ENCODE measurements at regions not wholly inside any gene's neighbourhood (a gene's known extent, or its start where the extent isn't known, plus 50 kb on each side); places are given as distances from the start of the nearest gene placed in this dataset.

DNA sequence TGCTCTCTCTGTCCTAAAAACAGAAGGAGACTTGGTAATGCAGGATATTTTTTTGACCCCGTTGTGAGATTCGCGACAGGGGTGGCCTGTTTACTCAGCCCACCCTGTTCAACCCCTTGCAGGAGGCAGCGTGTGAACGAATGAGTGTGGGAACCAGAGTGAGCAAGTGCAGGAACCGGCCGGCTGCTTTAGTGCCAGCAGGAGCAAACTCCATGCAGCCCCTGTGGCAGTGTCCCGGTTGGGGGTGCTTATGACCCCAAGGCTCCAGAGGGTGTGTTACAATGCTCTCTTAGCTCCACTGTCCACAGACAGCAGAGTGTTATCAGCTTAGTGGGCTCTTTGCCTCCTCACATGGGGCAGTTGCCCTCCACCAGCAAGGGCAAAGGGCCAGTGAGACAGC is 225.2 kb downstream of the ETNK1 start:
- Histone ChIP-seq H3K9me3 (replicated peaks in 1 of 11) (peaks cover 8 to 20% (median 12%) of the 10 kb centered on the region in 11 experiments; a peak in 19 of 22 replicates), H3K9ac (no peak overlapping the region), H3K36me3 (no peaks in the 10 kb centered on the region), H4K20me1 (no peaks in the 10 kb centered on the region), H3K27me3 (no peaks in the 10 kb centered on the region), H3K4me3 (no peak overlapping the region), H3K27ac (no peak overlapping the region), H3K4me1 (no peaks in the 10 kb centered on the region), H3K4me2 (no peak overlapping the region)
- no peak for TF ChIP-seq Cebpa-rat (IDR thresholded peaks at IDR 0.05)

DNA sequence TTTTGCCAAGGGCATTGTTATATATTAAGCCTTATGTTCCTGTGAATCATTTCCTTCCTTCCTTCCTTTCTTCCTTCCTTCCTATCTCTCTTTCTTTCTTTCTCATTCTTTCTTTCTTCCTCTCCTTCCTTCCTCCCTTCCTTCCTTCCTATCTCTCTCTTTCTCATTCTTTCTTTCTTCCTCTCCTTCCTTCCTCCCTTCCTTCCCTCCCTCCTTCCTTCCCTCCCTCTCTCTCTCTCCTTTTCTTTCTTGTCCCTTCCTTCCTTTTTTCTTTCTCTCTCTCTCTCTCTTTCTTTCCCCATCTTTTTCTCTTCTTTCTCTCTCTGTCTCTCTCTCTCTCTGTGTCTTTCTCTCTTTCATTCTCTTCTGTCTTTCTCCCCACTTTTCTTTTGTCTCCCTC is 226.6 kb downstream of the ETNK1 start:
- H3K4me3 ChIP-seq: no peak overlapping the region
- H3K27ac ChIP-seq: 0 out of 22 replicates have a peak overlapping the region, but pooled peaks of 1 of the 11 experiments have one; percentile 18
- H3K4me2 ChIP-seq: no peak overlapping the region
- peaks cover 8 to 16% (median 10%) of the 10 kb centered on the region in 11 experiments; a peak in 18 of 22 replicates for H3K9me3 ChIP-seq (replicated peaks in 1 of 11)
- TF ChIP-seq Cebpa-rat (IDR thresholded peaks at IDR 0.05): no peak
- no peak overlapping the region for H3K9ac ChIP-seq
- H4K20me1 ChIP-seq: no peaks in the 10 kb centered on the region
- no peaks in the 10 kb centered on the region for H3K4me1 ChIP-seq
- H3K36me3 ChIP-seq: no peaks in the 10 kb centered on the region
- H3K27me3 ChIP-seq: no peaks in the 10 kb centered on the region

DNA sequence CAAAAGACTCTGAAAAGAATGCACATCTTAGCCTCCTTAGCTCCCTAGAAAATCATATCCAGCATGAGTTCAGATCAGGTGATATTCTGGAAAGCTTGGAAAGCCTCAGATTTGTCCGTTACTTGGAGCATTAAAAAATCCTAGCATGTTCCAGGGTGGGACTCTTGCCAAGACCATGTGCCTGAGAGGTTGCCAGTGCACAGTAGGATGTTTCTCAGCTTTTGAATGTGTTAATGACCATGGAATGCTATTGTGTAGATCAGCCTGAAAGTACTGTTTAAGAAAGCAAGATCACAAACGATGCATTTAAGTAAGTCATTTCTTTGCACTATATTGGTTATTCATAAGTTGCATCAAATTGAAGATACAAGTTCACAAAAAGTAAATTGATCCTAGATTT is 230.5 kb downstream of the ETNK1 start:
- no peaks in the 10 kb centered on the region for H4K20me1 ChIP-seq
- H3K27me3 ChIP-seq: no peaks in the 10 kb centered on the region
- H3K4me3 ChIP-seq: no peak overlapping the region
- no peak overlapping the region for H3K9ac ChIP-seq
- no peak for TF ChIP-seq Cebpa-rat (IDR thresholded peaks at IDR 0.05)
- no peaks in the 10 kb centered on the region for H3K36me3 ChIP-seq
- no peak overlapping the region for H3K27ac ChIP-seq
- peaks cover 4 to 11% (median 6%) of the 10 kb centered on the region in 11 experiments; a peak in 18 of 22 replicates for H3K9me3 ChIP-seq (replicated peaks in 1 of 11)
- no peak overlapping the region for H3K4me2 ChIP-seq
- no peaks in the 10 kb centered on the region for H3K4me1 ChIP-seq

DNA sequence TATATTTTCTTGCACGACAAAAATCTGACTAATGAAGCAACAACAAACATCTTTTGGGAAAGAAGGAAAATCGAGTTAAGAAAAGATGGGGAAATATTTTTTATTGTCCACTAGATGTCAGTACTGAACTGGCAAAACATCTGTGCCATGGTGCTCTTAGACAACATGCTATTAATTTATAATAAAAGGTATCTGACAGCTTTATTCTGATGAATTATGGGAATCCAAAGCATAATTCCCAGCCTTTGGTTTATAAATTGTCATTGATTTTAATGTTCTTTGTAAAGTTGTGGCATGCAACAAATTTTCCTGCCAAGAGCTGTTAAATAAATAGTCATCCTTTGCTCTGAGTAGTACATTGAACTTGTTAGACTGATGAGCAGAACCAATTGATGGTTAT is 231.2 kb downstream of the ETNK1 start:
- Histone ChIP-seq H3K36me3 (no peaks in the 10 kb centered on the region), H3K27ac (no peak overlapping the region), H3K27me3 (no peaks in the 10 kb centered on the region), H3K9ac (no peak overlapping the region), H3K4me1 (no peaks in the 10 kb centered on the region), H4K20me1 (no peaks in the 10 kb centered on the region), H3K4me3 (no peak overlapping the region), H3K4me2 (no peak overlapping the region), H3K9me3 (replicated peaks in 1 of 11) (peaks cover 0 to 4% (median 0%) of the 10 kb centered on the region in 11 experiments; a peak in 2 of 22 replicates)
- TF ChIP-seq Cebpa-rat (IDR thresholded peaks at IDR 0.05): no peak

DNA sequence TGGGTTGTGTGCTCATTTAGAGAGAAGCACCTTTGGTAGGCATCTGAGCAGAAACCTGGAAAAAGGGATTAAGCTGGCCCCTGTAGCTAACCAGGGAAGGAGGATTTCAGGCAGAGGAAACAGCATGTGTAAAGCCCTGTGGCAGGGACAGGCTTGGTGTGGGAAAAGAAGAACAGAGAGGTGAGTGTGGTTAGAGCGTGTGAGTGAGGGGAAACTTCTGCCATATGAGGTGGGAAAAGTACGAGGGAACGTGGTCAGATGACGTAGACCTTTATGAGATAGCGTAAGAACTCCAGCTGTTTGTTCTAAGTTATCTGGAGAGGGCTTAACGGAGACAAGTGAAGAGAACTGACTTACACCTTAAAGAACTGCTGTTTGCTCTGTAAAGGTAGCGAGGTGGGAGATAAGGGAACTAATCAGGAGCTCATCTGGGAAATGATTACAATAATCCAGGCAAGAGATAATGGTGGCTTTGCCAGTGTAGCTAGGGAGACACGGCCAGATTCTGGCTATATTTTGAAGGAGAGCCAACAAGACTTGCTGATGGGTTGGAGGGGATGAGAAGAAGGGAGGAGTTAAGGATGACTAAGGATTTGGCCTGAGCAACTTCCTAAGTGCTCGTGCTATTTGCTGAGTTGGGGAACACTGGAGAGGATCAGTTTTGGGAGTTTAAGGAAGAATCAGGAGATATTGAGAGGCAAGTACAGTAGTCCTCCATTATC is 234.0 kb downstream of the ETNK1 start:
- Histone ChIP-seq H3K4me1 (no peaks in the 10 kb centered on the region), H3K9me3 (replicated peaks in 1 of 11) (no peaks in the 10 kb centered on the region), H3K9ac (no peak overlapping the region), H3K4me2 (no peak overlapping the region), H3K4me3 (no peak overlapping the region), H3K36me3 (no peaks in the 10 kb centered on the region), H3K27ac (no peak overlapping the region), H4K20me1 (no peaks in the 10 kb centered on the region), H3K27me3 (no peaks in the 10 kb centered on the region)
- no peak for TF ChIP-seq Cebpa-rat (IDR thresholded peaks at IDR 0.05)

DNA sequence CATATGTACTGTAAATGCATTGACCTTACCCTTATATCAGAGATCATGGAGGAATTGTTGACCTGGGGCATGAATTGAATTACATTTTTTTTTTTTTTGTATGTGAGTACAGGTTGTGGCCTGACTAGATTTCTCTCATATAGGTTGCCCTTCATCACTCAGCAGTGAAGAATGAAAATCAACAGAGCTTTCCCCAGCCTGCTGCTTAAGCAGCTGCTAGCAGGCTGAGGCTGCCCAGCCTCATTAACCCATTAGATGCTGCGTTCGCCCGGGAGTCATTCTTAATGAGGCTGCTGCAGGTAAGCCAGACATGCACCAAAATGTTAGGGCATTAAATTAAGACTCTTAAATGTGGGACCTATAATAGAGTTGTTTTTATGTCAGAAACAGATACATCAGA is 236.0 kb downstream of the ETNK1 start:
- no peak overlapping the region for H3K9ac ChIP-seq
- H4K20me1 ChIP-seq: no peaks in the 10 kb centered on the region
- no peaks in the 10 kb centered on the region for H3K4me1 ChIP-seq
- no peaks in the 10 kb centered on the region for H3K36me3 ChIP-seq
- H3K4me2 ChIP-seq: no peak overlapping the region
- H3K4me3 ChIP-seq: no peak overlapping the region
- no peak overlapping the region for H3K27ac ChIP-seq
- no peaks in the 10 kb centered on the region for H3K27me3 ChIP-seq
- no peak for TF ChIP-seq Cebpa-rat (IDR thresholded peaks at IDR 0.05)
- no peaks in the 10 kb centered on the region for H3K9me3 ChIP-seq (replicated peaks in 1 of 11)

DNA sequence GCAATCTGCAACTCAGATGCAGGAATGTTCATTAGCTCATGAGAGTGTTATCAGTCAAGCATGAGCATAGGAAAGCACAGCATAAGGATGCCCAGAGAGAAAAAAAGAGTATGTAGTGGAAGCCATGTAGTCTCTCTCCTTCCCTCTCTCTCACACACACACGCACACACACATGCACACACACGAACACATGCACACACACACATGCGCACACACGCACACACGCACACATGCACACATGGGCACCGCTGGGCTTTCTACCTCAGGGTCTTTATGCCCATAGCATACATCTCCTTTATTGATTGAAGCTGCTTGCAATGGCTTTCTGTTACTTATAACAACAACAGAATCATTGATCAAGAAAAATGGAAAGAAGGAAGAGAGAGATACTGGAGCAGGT is 240.9 kb downstream of the ETNK1 start:
- Histone ChIP-seq H3K9me3 (replicated peaks in 1 of 11) (no peaks in the 10 kb centered on the region), H3K27me3 (no peaks in the 10 kb centered on the region), H3K36me3 (no peaks in the 10 kb centered on the region), H3K9ac (no peak overlapping the region), H3K27ac (no peak overlapping the region), H3K4me2 (no peak overlapping the region), H3K4me1 (no peaks in the 10 kb centered on the region), H4K20me1 (no peaks in the 10 kb centered on the region), H3K4me3 (no peak overlapping the region)
- no peak for TF ChIP-seq Cebpa-rat (IDR thresholded peaks at IDR 0.05)

DNA sequence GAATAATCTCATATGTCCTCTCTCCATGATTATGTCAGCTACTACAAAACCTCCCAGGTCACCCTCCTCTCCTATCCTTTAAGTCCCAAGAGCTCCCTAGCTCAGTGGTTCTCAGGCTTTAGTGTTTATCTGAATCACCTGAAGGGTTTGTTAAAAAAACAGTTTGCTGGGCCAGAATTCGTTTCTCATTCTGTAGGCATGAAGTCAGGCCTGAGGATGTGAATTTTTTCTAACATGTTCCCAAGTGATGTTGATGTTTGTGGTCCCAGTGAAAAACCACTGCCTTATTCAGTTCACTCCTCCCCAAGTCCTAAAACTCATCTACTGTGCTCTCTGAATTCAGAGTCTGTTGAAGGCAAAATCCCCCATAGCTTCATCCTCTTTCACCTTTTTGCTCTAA is 241.4 kb downstream of the ETNK1 start:
- Histone ChIP-seq H3K27me3 (no peaks in the 10 kb centered on the region), H3K4me3 (no peak overlapping the region), H3K9me3 (replicated peaks in 1 of 11) (no peaks in the 10 kb centered on the region), H3K9ac (no peak overlapping the region), H3K36me3 (no peaks in the 10 kb centered on the region), H3K4me2 (no peak overlapping the region), H3K27ac (no peak overlapping the region), H4K20me1 (no peaks in the 10 kb centered on the region), H3K4me1 (no peaks in the 10 kb centered on the region)
- TF ChIP-seq Cebpa-rat (IDR thresholded peaks at IDR 0.05): no peak

DNA sequence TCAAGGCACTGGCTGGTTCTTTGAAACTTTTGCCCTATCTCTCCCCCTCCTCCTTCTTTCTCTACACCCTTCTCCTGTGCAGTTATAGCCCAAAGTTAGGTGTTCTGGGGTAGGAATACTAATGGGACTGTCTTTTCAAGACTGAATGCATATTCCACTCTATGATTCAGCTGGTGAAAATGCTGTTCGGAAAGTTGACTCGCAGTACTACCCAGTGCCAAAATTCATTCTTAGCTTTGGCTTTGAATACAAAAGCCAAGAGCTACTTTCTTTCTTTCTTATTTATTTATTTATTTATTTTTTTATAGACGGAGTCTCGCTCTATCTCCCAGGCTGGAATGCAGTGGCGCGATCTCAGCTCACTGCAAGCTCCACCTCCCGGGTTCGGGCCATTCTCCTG is 249.2 kb downstream of the ETNK1 start:
- Histone ChIP-seq H4K20me1 (no peaks in the 10 kb centered on the region; a peak in 1 of 22 replicates), H3K4me3 (no peak overlapping the region), H3K27ac (no peak overlapping the region), H3K27me3 (no peaks in the 10 kb centered on the region), H3K36me3 (no peaks in the 10 kb centered on the region), H3K4me1 (peaks cover 0 to 8% (median 0%) of the 10 kb centered on the region in 10 experiments; a peak in 6 of 20 replicates), H3K4me2 (no peak overlapping the region), H3K9ac (no peak overlapping the region), H3K9me3 (replicated peaks in 1 of 11) (no peaks in the 10 kb centered on the region; a peak in 1 of 22 replicates)
- no peak for TF ChIP-seq Cebpa-rat (IDR thresholded peaks at IDR 0.05)

DNA sequence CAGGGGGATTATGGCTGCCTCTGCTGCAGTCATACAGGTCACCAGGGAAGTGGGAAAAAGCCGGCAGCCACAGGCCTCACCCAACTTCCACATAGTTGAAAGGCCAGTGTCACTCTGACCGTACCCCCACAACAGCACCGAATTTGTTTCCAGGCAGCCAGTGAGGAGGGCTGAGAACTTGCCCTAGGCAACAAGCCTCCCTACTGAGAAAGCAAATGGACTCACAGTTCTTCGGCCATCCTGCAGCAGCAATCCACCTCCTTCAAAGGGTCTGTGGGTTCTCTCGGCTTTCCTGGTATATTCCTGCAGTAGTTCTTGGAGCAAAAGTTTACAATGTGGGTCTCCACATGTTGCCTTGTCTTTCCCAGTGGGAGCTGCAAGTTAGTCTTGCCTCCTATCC is 251.3 kb downstream of the ETNK1 start:
- no peaks in the 10 kb centered on the region; a peak in 1 of 22 replicates for H3K9me3 ChIP-seq (replicated peaks in 1 of 11)
- no peak overlapping the region for H3K9ac ChIP-seq
- H3K27ac ChIP-seq: no peak overlapping the region
- no peak overlapping the region for H3K4me3 ChIP-seq
- peaks cover 0 to 8% (median 0%) of the 10 kb centered on the region in 10 experiments; a peak in 6 of 20 replicates for H3K4me1 ChIP-seq
- H3K36me3 ChIP-seq: no peaks in the 10 kb centered on the region
- no peaks in the 10 kb centered on the region; a peak in 1 of 22 replicates for H4K20me1 ChIP-seq
- no peak overlapping the region for H3K4me2 ChIP-seq
- no peaks in the 10 kb centered on the region for H3K27me3 ChIP-seq
- no peak for TF ChIP-seq Cebpa-rat (IDR thresholded peaks at IDR 0.05)

Measured in BLaER1 treated with 17β-estradiol and CSF1 and Interleukin-3, amounts not matched to agents 10 nM and 100 nM (cell line).